Neuronal stem cell (in vitro differentiated cells): ENCODE measurements at regions not wholly inside any gene's neighbourhood (a gene's known extent, or its start where the extent isn't known, plus 50 kb on each side); places are given as distances from the start of the nearest gene placed in this dataset.

Experiments used
- DNase-seq: peaks from one replicate; pipeline ENCODE4 v3.0.0-alpha.2; 2013; ENCODE audit warnings: low spot score
- H2AFZ ChIP-seq: one replicate; pipeline ENCODE4 v1.6.1; 2013; ENCODE audit warnings: mild to moderate bottlenecking, low read length, inconsistent platforms
- H2AK5ac ChIP-seq: 2 replicates; pipeline ENCODE4 v1.6.1; 2013; ENCODE audit warnings: low read depth, mild to moderate bottlenecking, inconsistent platforms, low read length, moderate library complexity, mixed read lengths
- H2BK120ac ChIP-seq: 2 replicates; pipeline ENCODE4 v1.6.1; 2013; ENCODE audit warnings: low read depth, mild to moderate bottlenecking, inconsistent platforms, low read length, moderate library complexity, mixed read lengths
- H2BK12ac ChIP-seq: one replicate; pipeline ENCODE4 v1.6.1; 2013; ENCODE audit warnings: low read length, inconsistent platforms
- H2BK15ac ChIP-seq: 2 replicates; pipeline ENCODE4 v1.6.1; 2013; ENCODE audit warnings: mild to moderate bottlenecking, low read length, inconsistent platforms, mixed read lengths
- H2BK5ac ChIP-seq: one replicate; pipeline ENCODE4 v1.6.1; 2013; ENCODE audit warnings: inconsistent platforms, mild to moderate bottlenecking, low read length, moderate library complexity
- H3K14ac ChIP-seq: one replicate; pipeline ENCODE4 v1.6.1; 2013; ENCODE audit warnings: low read length, inconsistent platforms
- H3K18ac ChIP-seq: 2 replicates; pipeline ENCODE4 v1.6.1; 2013; ENCODE audit warnings: low read length, inconsistent platforms
- H3K23ac ChIP-seq: 2 replicates; pipeline ENCODE4 v1.6.1; 2013; ENCODE audit warnings: low read depth, mild to moderate bottlenecking, mixed read lengths, low read length, inconsistent platforms; ENCODE audit not compliant: poor library complexity
- H3K27ac ChIP-seq: replicated peaks from 3 replicates; pipeline ENCODE4 v1.5.1; 2013; ENCODE audit warnings: low read length, inconsistent platforms
- H3K27me3 ChIP-seq, 3 experiments: 2 replicates each; pipeline ENCODE4 v1.6.1; 2013; ENCODE audit warnings: low read length in 3 of 3, mild to moderate bottlenecking in 2 of 3, inconsistent platforms in 1 of 3, low read depth in 1 of 3, mixed read lengths in 1 of 3, moderate library complexity in 1 of 3; ENCODE audit not compliant: control insufficient read depth in 3 of 3, insufficient read depth in 3 of 3
- H3K36me3 ChIP-seq, 2 donors: replicated peaks in 1 of 2; 2 replicates each; pipeline ENCODE4 v1.6.1; 2013; ENCODE audit warnings: low read length in 2 of 2; ENCODE audit not compliant: control insufficient read depth in 2 of 2, insufficient read depth in 2 of 2
- H3K4ac ChIP-seq: 2 replicates; pipeline ENCODE4 v1.6.1; 2013; ENCODE audit warnings: inconsistent platforms, mild to moderate bottlenecking, low read length, moderate library complexity
- H3K4me1 ChIP-seq, 2 donors: 1 replicate in 1 of 2; 2 replicates in 1 of 2; pipeline ENCODE4 v1.6.1; 2013; ENCODE audit warnings: low read length in 2 of 2, low read depth in 1 of 2; ENCODE audit not compliant: control insufficient read depth in 2 of 2, insufficient read depth in 1 of 2
- H3K4me2 ChIP-seq: one replicate; pipeline ENCODE4 v1.6.1; 2013; ENCODE audit warnings: mild to moderate bottlenecking, low read length, inconsistent platforms; ENCODE audit not compliant: insufficient read depth, poor library complexity, severe bottlenecking
- H3K4me3 ChIP-seq, 2 donors: 2 replicates each; pipeline ENCODE4 v1.5.1; 2013; ENCODE audit warnings: low read length in 2 of 2, mild to moderate bottlenecking in 2 of 2, inconsistent platforms in 1 of 2, moderate library complexity in 1 of 2
- H3K79me1 ChIP-seq: one replicate; pipeline ENCODE4 v1.6.1; 2013; ENCODE audit warnings: low read depth, mild to moderate bottlenecking, inconsistent platforms, low read length, moderate library complexity
- H3K9ac ChIP-seq: one replicate; pipeline ENCODE4 v1.6.1; 2013; ENCODE audit warnings: mild to moderate bottlenecking, low read depth, low read length, inconsistent platforms; ENCODE audit not compliant: poor library complexity
- H3K9me3 ChIP-seq, 2 donors: replicated peaks in 1 of 2; 2 replicates each; pipeline versions ENCODE3 to v1.6.1; 2013; ENCODE audit warnings: low read length in 2 of 2, mild to moderate bottlenecking in 2 of 2, inconsistent platforms in 1 of 2, low read depth in 1 of 2, mixed read lengths in 1 of 2, moderate library complexity in 1 of 2; ENCODE audit not compliant: control insufficient read depth in 2 of 2, insufficient read depth in 1 of 2
- H4K8ac ChIP-seq: one replicate; pipeline ENCODE4 v1.6.1; 2013; ENCODE audit warnings: low read depth, mild to moderate bottlenecking, inconsistent platforms, low read length, moderate library complexity
- H4K91ac ChIP-seq: one replicate; pipeline ENCODE4 v1.6.1; 2013; ENCODE audit warnings: low read length, low read depth, mild to moderate bottlenecking, inconsistent platforms; ENCODE audit not compliant: poor library complexity
- WGBS, 2 donors: extraction: QIAGEN DNeasy Blood & Tissue Kit; methylation state at CpG; one replicate each; pipeline ENCODE4 v1.1.7; 2013; ENCODE audit warnings: missing lambda C conversion rate in 2 of 2, mixed read lengths in 1 of 2; ENCODE audit not compliant: insufficient read length in 2 of 2, insufficient replicate concordance in 1 of 2; ENCODE audit errors: extremely low coverage in 2 of 2; 5-methylcytosine and 5-hydroxymethylcytosine counted together

DNA sequence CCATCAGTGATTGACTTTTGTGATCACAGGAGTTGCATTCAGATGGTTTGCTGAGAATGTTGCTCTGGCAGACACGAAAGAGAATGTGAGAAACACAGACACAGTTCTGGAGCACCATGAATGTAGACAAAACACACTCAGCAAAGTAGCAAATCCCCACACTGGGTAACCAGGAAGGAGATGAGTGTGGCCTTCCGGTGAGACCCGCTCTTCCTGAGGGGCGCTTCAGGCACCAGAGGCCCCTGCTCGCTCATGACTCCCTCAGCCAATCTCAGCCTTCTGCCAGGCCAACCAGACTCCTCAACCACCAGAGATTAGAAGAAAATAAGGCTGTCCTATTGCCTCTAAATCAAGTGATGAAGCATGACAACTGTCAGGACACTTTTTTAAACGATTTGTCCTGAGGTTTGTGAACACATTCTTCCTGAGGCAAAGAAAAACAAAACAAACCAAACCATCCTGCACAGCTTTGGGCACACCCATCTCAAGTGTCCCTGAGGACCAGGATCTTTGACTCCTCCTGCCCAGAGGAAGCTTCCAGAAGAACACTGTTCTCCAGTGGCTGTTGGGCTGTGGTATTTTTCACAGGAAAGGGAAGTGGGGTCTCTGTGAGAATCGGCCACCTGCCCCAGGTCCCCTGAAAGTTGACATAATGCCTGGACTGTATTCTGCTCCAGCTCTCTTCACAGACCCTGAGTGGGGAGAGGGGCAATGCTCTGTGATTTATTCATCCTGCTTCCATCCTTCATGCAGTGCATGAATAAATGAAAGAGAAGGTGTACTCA is 152.8 kb downstream of the BCL11A start:
- Histone ChIP-seq H3K9me3 (no peaks in the 10 kb centered on the region), H2BK12ac (no peak overlapping the region), H3K9ac (no peak overlapping the region), H4K91ac (no peak overlapping the region), H3K4me2 (no peak overlapping the region), H4K8ac (no peak overlapping the region), H2BK120ac (no peak overlapping the region), H3K4ac (no peak overlapping the region), H3K4me3 (no peak overlapping the region), H2AK5ac (no peak overlapping the region), H3K27me3 (no peaks in the 10 kb centered on the region), H2AFZ (no peak overlapping the region), H3K79me1 (no peaks in the 10 kb centered on the region), H2BK15ac (peak overlapping the region; percentile 20), H3K23ac (no peak overlapping the region), H3K27ac (no peak overlapping the region), H3K18ac (no peak overlapping the region), H3K4me1 (peaks cover 0 to 1% of the 10 kb centered on the region in 2 donors), H2BK5ac (no peak overlapping the region), H3K36me3 (no peaks in the 10 kb centered on the region), H3K14ac (no peak overlapping the region)
- WGBS, 2 donors, result no CpG with 5 or more reads among the region's 7 CpGs
- DNase-seq, result no peak

DNA sequence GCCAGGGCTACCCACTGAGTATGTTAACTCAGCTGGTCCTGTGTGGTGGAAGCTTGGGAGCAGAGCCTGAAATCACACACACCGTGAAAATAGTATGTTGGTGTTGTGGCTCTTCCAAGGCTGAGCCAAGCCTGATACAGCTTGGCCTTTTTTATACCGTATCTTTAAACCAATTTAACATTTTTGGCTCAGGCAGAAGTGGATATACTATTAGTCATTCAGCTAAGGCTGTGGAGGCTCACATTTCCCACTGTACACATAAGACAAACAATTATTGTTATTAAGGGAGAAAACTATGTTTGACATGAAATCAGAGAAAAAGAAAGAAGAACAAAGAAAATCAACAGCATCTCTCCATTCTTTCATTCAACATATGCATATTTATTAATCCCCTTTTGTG is 159.0 kb downstream of the BCL11A start:
- H4K91ac ChIP-seq, result no peak overlapping the region
- WGBS, 2 donors, result no CpG with 5 or more reads among the region's 2 CpGs
- H3K18ac ChIP-seq, result no peak overlapping the region

GRCh38 chr2:60391649-60392375 is 161.6 kb downstream of the BCL11A start:
- no CpG with 5 or more reads among the region's 7 CpGs for WGBS, 2 donors
- Histone ChIP-seq H3K27ac (no peak overlapping the region), H3K4me2 (no peak overlapping the region)

More for the DNA sequence above, 159.0 kb downstream of the BCL11A start:
- H3K27me3 ChIP-seq, result no peaks in the 10 kb centered on the region
- H3K27ac ChIP-seq, result no peak overlapping the region
- no peak overlapping the region for H3K4me2 ChIP-seq
- H2BK15ac ChIP-seq, result no peak overlapping the region
- H2BK12ac ChIP-seq, result no peak overlapping the region
- no peak overlapping the region for H3K4ac ChIP-seq
- H3K79me1 ChIP-seq, result no peaks in the 10 kb centered on the region
- no peak overlapping the region for H4K8ac ChIP-seq
- H2AK5ac ChIP-seq, result no peak overlapping the region
- H3K4me3 ChIP-seq, result no peak overlapping the region
- H3K14ac ChIP-seq, result no peak overlapping the region
- no peaks in the 10 kb centered on the region for H3K4me1 ChIP-seq
- DNase-seq, result no peak
- no peak overlapping the region for H3K23ac ChIP-seq
- no peaks in the 10 kb centered on the region for H3K36me3 ChIP-seq
- no peak overlapping the region for H3K9ac ChIP-seq
- H2BK120ac ChIP-seq, result no peak overlapping the region
- H2BK5ac ChIP-seq, result no peak overlapping the region
- H3K9me3 ChIP-seq, result no peaks in the 10 kb centered on the region
- no peak overlapping the region for H2AFZ ChIP-seq

DNA sequence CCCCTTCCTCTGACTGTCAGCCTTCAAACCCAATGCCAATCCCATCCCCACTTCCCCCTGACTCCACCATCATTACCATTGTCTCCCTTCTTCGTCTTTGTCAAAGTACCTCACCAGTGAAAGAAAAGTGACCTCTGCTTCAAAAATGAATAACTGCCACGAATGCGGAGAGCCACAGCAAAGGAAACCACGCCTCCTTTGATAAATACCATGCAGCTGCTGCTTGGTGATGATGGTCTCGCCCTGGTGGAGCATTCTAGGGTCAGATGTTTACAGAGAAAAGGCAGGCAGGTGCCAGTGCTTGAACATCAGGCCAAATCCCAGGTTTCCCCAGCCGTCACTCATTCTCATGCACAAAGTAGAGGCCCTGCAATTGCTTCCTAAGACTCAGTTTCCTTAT is 162.2 kb downstream of the BCL11A start:
- no peak overlapping the region for H3K4me2 ChIP-seq
- no peaks in the 10 kb centered on the region for H3K27me3 ChIP-seq
- H3K9me3 ChIP-seq, result no peaks in the 10 kb centered on the region
- no peak overlapping the region for H3K23ac ChIP-seq
- H2AFZ ChIP-seq, result no peak overlapping the region
- no CpG with 5 or more reads among the region's 6 CpGs for WGBS, 2 donors
- H4K8ac ChIP-seq, result no peak overlapping the region
- no peaks in the 10 kb centered on the region for H3K4me1 ChIP-seq
- H2BK12ac ChIP-seq, result no peak overlapping the region
- H3K36me3 ChIP-seq, result no peaks in the 10 kb centered on the region
- H4K91ac ChIP-seq, result no peak overlapping the region
- no peak overlapping the region for H2BK15ac ChIP-seq
- H3K14ac ChIP-seq, result no peak overlapping the region
- H2BK120ac ChIP-seq, result no peak overlapping the region
- H2AK5ac ChIP-seq, result no peak overlapping the region
- DNase-seq, result no peak
- H3K4me3 ChIP-seq, result no peak overlapping the region
- no peak overlapping the region for H3K4ac ChIP-seq
- H2BK5ac ChIP-seq, result no peak overlapping the region
- H3K79me1 ChIP-seq, result no peaks in the 10 kb centered on the region
- H3K18ac ChIP-seq, result no peak overlapping the region
- H3K27ac ChIP-seq, result no peak overlapping the region
- H3K9ac ChIP-seq, result no peak overlapping the region

More at GRCh38 chr2:60391649-60392375, 161.6 kb downstream of the BCL11A start:
- Histone ChIP-seq H3K9ac (no peak overlapping the region), H4K8ac (no peak overlapping the region), H2BK120ac (no peak overlapping the region), H3K79me1 (no peaks in the 10 kb centered on the region), H2BK15ac (no peak overlapping the region), H2AK5ac (no peak overlapping the region), H2BK5ac (no peak overlapping the region), H2BK12ac (no peak overlapping the region), H3K14ac (no peak overlapping the region), H3K18ac (no peak overlapping the region), H4K91ac (no peak overlapping the region), H3K27me3 (no peaks in the 10 kb centered on the region), H3K4me1 (no peaks in the 10 kb centered on the region), H3K36me3 (no peaks in the 10 kb centered on the region), H2AFZ (no peak overlapping the region), H3K23ac (no peak overlapping the region), H3K4ac (no peak overlapping the region), H3K4me3 (no peak overlapping the region), H3K9me3 (no peaks in the 10 kb centered on the region)
- no peak for DNase-seq
